ENCODE measurements at regions not wholly inside any gene's neighbourhood (a gene's known extent, or its start where the extent isn't known, plus 50 kb on each side); places are given as distances from the start of the nearest gene placed in this dataset.

DNA sequence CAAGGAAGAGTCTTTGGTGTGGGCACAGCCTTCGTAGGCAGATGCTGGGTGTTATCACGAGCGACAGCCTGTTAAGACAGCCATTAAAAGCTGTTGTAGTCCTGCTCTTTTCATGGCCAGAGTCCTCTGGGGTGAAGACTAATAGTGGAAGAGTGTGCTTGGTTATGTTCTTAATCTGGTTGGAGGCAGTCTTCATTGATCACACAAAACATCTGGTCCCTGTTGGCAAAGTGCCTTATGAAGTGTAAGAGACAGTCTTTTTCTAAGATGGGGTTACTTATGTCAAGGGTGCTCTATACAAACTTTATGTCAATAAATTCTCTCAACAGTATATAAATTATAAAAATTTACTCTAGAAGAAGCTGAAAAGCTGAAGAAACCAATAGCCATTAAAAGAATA lies 280.4 kb downstream of the CAAP1 start:
- Histone ChIP-seq H3K36me3 (ENCODE audit: control insufficient read depth in 4 of 4, insufficient read depth in 4 of 4, low read length in 3 of 4) (no peaks in the 10 kb centered on the region), H3K27me3 (replicated peaks in 2 of 5; ENCODE audit: control insufficient read depth in 4 of 5, insufficient read depth in 5 of 5, low read length in 4 of 5) (peaks cover 0 to 2% (median 0%) of the 10 kb centered on the region in 5 experiments), H3K4me3 (ENCODE audit: control insufficient read depth in 1 of 7, extremely low read depth in 1 of 7, insufficient read depth in 4 of 7, low read depth in 2 of 7, low read length in 6 of 7) (no peak overlapping the region), H3K27ac (ENCODE audit: insufficient read depth in 1 of 2, low read depth in 1 of 2, low read length in 2 of 2, poor library complexity in 1 of 2, severe bottlenecking in 2 of 2) (no peak overlapping the region), H3K4me1 (ENCODE audit: control extremely low read depth in 1 of 4, control insufficient read depth in 4 of 4, insufficient read depth in 4 of 4, low read length in 3 of 4) (no peaks in the 10 kb centered on the region), H3K9me3 (ENCODE audit: control extremely low read depth in 1 of 5, control insufficient read depth in 4 of 5, insufficient read depth in 2 of 5, low read depth in 1 of 5, low read length in 4 of 5) (no peaks in the 10 kb centered on the region)
- CTCF ChIA-PET, result no interaction called here
- POLR2A ChIA-PET, result no interaction called here
- DNase-seq, result no peak
- 79% methylated on average over 3 of the region's 3 CpGs for WGBS (ENCODE audit: insufficient coverage)

DNA sequence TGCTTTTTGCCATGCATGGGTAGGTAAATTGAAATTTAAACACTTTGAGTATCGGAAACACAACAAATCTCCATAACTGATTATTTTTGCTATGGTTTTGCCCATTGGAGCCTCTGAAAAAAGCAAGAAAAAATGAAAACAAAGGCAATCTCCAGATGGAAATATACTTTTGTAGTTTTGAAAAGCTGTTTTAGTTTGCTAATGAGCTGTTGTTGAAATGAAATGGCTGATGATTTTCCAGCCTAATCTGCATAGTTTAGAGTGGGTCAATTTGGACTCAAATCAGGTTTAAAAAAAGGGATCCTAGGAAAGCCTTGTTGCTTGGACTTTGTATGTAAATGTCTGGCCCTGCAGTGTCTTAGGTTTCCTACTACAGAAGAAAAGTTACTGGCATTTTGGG lies 285.8 kb downstream of the CAAP1 start:
- H3K4me1 ChIP-seq (ENCODE audit: control extremely low read depth in 1 of 4, control insufficient read depth in 4 of 4, insufficient read depth in 4 of 4, low read length in 3 of 4), result no peaks in the 10 kb centered on the region
- peaks cover 0 to 2% (median 0%) of the 10 kb centered on the region in 5 experiments for H3K27me3 ChIP-seq (replicated peaks in 2 of 5; ENCODE audit: control insufficient read depth in 4 of 5, insufficient read depth in 5 of 5, low read length in 4 of 5)
- no peaks in the 10 kb centered on the region for H3K36me3 ChIP-seq (ENCODE audit: control insufficient read depth in 4 of 4, insufficient read depth in 4 of 4, low read length in 3 of 4)
- no peaks in the 10 kb centered on the region for H3K9me3 ChIP-seq (ENCODE audit: control extremely low read depth in 1 of 5, control insufficient read depth in 4 of 5, insufficient read depth in 2 of 5, low read depth in 1 of 5, low read length in 4 of 5)
- no peak overlapping the region for H3K27ac ChIP-seq (ENCODE audit: insufficient read depth in 1 of 2, low read depth in 1 of 2, low read length in 2 of 2, poor library complexity in 1 of 2, severe bottlenecking in 2 of 2)
- POLR2A ChIA-PET, result no interaction called here
- no CpG with 5 or more reads among the region's 1 CpG for WGBS (ENCODE audit: insufficient coverage)
- no peak overlapping the region for H3K4me3 ChIP-seq (ENCODE audit: control insufficient read depth in 1 of 7, extremely low read depth in 1 of 7, insufficient read depth in 4 of 7, low read depth in 2 of 7, low read length in 6 of 7)
- CTCF ChIA-PET, result no interaction called here
- DNase-seq, result no peak

DNA sequence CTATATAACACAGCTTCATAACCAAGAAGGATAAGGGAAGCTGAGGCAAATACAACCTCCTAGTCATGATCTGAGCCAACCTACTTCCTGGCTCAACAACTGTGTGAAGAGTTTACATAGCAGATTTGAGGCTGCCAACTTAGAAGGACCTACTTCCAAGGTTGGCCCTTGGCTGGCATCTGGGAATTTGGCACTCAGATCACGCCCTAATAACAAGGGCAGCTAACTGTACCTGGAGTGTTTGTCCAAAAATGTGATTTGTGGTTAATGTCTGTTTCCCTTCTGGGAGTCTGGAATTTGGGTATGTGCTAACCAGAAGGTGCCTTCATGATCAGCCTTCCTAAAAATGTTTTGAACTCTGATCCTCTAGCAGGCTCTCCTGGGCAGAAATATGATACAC lies 287.2 kb downstream of the CAAP1 start:
- H3K4me3 ChIP-seq (ENCODE audit: control insufficient read depth in 1 of 7, extremely low read depth in 1 of 7, insufficient read depth in 4 of 7, low read depth in 2 of 7, low read length in 6 of 7), result no peak overlapping the region
- WGBS (ENCODE audit: insufficient coverage), result 100% methylated on average over 1 of the region's 1 CpG
- H3K27ac ChIP-seq (ENCODE audit: insufficient read depth in 1 of 2, low read depth in 1 of 2, low read length in 2 of 2, poor library complexity in 1 of 2, severe bottlenecking in 2 of 2), result no peak overlapping the region
- H3K9me3 ChIP-seq (ENCODE audit: control extremely low read depth in 1 of 5, control insufficient read depth in 4 of 5, insufficient read depth in 2 of 5, low read depth in 1 of 5, low read length in 4 of 5), result no peaks in the 10 kb centered on the region
- no peaks in the 10 kb centered on the region for H3K27me3 ChIP-seq (replicated peaks in 2 of 5; ENCODE audit: control insufficient read depth in 4 of 5, insufficient read depth in 5 of 5, low read length in 4 of 5)
- ChIA-PET POLR2A (no interaction called here), CTCF (no interaction called here)
- no peaks in the 10 kb centered on the region for H3K36me3 ChIP-seq (ENCODE audit: control insufficient read depth in 4 of 4, insufficient read depth in 4 of 4, low read length in 3 of 4)
- no peak for DNase-seq
- no peaks in the 10 kb centered on the region for H3K4me1 ChIP-seq (ENCODE audit: control extremely low read depth in 1 of 4, control insufficient read depth in 4 of 4, insufficient read depth in 4 of 4, low read length in 3 of 4)

- no peak overlapping the region for H3K4me3 ChIP-seq (ENCODE audit: control insufficient read depth in 1 of 7, extremely low read depth in 1 of 7, insufficient read depth in 4 of 7, low read depth in 2 of 7, low read length in 6 of 7)
- 100% methylated on average over 1 of the region's 4 CpGs for WGBS (ENCODE audit: insufficient coverage)
- H3K27ac ChIP-seq (ENCODE audit: insufficient read depth in 1 of 2, low read depth in 1 of 2, low read length in 2 of 2, poor library complexity in 1 of 2, severe bottlenecking in 2 of 2), result no peak overlapping the region
- no peaks in the 10 kb centered on the region for H3K4me1 ChIP-seq (ENCODE audit: control extremely low read depth in 1 of 4, control insufficient read depth in 4 of 4, insufficient read depth in 4 of 4, low read length in 3 of 4)
- no peaks in the 10 kb centered on the region for H3K9me3 ChIP-seq (ENCODE audit: control extremely low read depth in 1 of 5, control insufficient read depth in 4 of 5, insufficient read depth in 2 of 5, low read depth in 1 of 5, low read length in 4 of 5)
- POLR2A ChIA-PET, result no interaction called here
- no peaks in the 10 kb centered on the region for H3K36me3 ChIP-seq (ENCODE audit: control insufficient read depth in 4 of 4, insufficient read depth in 4 of 4, low read length in 3 of 4)
- CTCF ChIA-PET, result no interaction called here
- no peaks in the 10 kb centered on the region for H3K27me3 ChIP-seq (replicated peaks in 2 of 5; ENCODE audit: control insufficient read depth in 4 of 5, insufficient read depth in 5 of 5, low read length in 4 of 5)
- no peak for DNase-seq
These were observed 288.4 kb downstream of the CAAP1 start for GRCh38 chr9:26604076-26604662.

DNA sequence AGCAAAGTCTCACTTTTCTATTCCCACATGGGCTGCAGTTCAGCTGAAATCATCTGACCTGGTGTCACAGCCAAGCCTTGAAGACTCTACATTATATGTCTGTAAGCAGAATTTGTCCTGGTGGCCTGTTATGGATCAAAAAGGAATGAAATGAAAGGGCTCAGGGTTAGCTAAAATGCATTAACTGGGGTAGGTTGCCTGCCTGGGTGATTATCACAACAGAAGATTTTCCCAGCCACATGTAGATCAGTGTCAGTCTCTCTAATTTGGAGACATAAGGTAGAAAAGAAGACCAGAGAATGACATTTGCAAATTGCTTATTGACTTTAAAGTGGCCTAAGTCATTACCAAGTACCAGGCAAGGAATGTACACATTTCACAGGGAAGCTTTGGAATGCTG lies 289.0 kb downstream of the CAAP1 start:
- Histone ChIP-seq H3K36me3 (ENCODE audit: control insufficient read depth in 4 of 4, insufficient read depth in 4 of 4, low read length in 3 of 4) (no peaks in the 10 kb centered on the region), H3K27ac (ENCODE audit: insufficient read depth in 1 of 2, low read depth in 1 of 2, low read length in 2 of 2, poor library complexity in 1 of 2, severe bottlenecking in 2 of 2) (no peak overlapping the region), H3K27me3 (replicated peaks in 2 of 5; ENCODE audit: control insufficient read depth in 4 of 5, insufficient read depth in 5 of 5, low read length in 4 of 5) (no peaks in the 10 kb centered on the region), H3K4me1 (ENCODE audit: control extremely low read depth in 1 of 4, control insufficient read depth in 4 of 4, insufficient read depth in 4 of 4, low read length in 3 of 4) (no peaks in the 10 kb centered on the region), H3K9me3 (ENCODE audit: control extremely low read depth in 1 of 5, control insufficient read depth in 4 of 5, insufficient read depth in 2 of 5, low read depth in 1 of 5, low read length in 4 of 5) (no peaks in the 10 kb centered on the region), H3K4me3 (ENCODE audit: control insufficient read depth in 1 of 7, extremely low read depth in 1 of 7, insufficient read depth in 4 of 7, low read depth in 2 of 7, low read length in 6 of 7) (no peak overlapping the region)
- POLR2A ChIA-PET, result no interaction called here
- CTCF ChIA-PET, result no interaction called here
- DNase-seq, result no peak

DNA sequence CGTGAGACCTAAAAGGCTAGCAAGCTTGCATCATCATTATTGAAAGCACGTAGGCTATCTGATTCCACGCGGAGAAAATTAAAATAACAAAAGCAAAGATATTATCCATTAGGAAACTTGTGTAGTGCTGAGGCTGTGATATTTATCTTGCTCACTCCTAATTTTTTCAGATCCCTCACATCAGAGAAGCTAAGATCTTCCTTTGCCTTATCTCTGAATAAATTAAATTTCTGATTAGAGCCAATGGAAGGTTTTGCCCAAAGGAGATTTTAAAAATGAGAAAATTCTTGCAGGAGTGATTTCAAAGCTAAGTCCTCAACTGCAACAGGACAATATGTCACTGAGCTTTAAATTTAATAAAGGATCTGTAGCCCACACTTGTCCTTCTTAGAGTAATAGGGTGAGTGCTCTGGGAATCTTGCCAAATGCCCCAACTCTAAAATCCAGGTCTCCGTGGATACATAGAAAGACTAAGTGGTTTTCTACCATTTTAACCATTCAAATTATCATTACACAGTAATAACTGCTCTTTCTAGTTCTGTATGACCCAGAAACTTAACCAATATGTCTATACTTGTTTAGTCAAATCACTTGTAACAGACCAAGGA lies 295.0 kb downstream of the CAAP1 start:
- H3K4me1 ChIP-seq (ENCODE audit: control extremely low read depth in 1 of 4, control insufficient read depth in 4 of 4, insufficient read depth in 4 of 4, low read length in 3 of 4), result no peaks in the 10 kb centered on the region
- H3K4me3 ChIP-seq (ENCODE audit: control insufficient read depth in 1 of 7, extremely low read depth in 1 of 7, insufficient read depth in 4 of 7, low read depth in 2 of 7, low read length in 6 of 7), result no peak overlapping the region
- CTCF ChIA-PET, result no interaction called here
- WGBS (ENCODE audit: insufficient coverage), result no CpG with 5 or more reads among the region's 5 CpGs
- no peaks in the 10 kb centered on the region for H3K9me3 ChIP-seq (ENCODE audit: control extremely low read depth in 1 of 5, control insufficient read depth in 4 of 5, insufficient read depth in 2 of 5, low read depth in 1 of 5, low read length in 4 of 5)
- no peak for DNase-seq
- no peaks in the 10 kb centered on the region for H3K36me3 ChIP-seq (ENCODE audit: control insufficient read depth in 4 of 4, insufficient read depth in 4 of 4, low read length in 3 of 4)
- H3K27ac ChIP-seq (ENCODE audit: insufficient read depth in 1 of 2, low read depth in 1 of 2, low read length in 2 of 2, poor library complexity in 1 of 2, severe bottlenecking in 2 of 2), result no peak overlapping the region
- POLR2A ChIA-PET, result no interaction called here
- H3K27me3 ChIP-seq (replicated peaks in 2 of 5; ENCODE audit: control insufficient read depth in 4 of 5, insufficient read depth in 5 of 5, low read length in 4 of 5), result no peaks in the 10 kb centered on the region

DNA sequence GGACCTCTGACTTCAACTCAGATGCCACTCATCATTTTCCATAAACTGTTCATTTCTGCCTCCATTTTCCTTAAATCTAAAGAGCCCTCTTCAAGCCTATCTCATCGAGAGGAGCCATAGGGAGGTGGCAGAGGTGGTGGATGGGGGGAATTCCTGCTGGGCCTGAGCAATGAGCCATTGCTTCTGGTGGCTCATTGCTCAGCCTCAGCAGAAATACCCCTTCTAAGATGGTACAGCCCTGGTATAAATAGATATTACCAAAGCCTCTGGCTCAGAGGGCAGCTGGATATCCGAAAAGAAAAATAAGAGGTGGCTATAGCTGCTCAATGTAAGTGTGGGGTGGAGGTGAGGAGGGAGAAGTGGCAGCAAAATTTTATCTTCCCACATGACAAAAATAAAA lies 313.5 kb downstream of the CAAP1 start:
- Histone ChIP-seq H3K4me3 (ENCODE audit: control insufficient read depth in 1 of 7, extremely low read depth in 1 of 7, insufficient read depth in 4 of 7, low read depth in 2 of 7, low read length in 6 of 7) (no peak overlapping the region), H3K27ac (ENCODE audit: insufficient read depth in 1 of 2, low read depth in 1 of 2, low read length in 2 of 2, poor library complexity in 1 of 2, severe bottlenecking in 2 of 2) (no peak overlapping the region), H3K27me3 (replicated peaks in 2 of 5; ENCODE audit: control insufficient read depth in 4 of 5, insufficient read depth in 5 of 5, low read length in 4 of 5) (no peaks in the 10 kb centered on the region), H3K4me1 (ENCODE audit: control extremely low read depth in 1 of 4, control insufficient read depth in 4 of 4, insufficient read depth in 4 of 4, low read length in 3 of 4) (no peaks in the 10 kb centered on the region), H3K9me3 (ENCODE audit: control extremely low read depth in 1 of 5, control insufficient read depth in 4 of 5, insufficient read depth in 2 of 5, low read depth in 1 of 5, low read length in 4 of 5) (no peaks in the 10 kb centered on the region), H3K36me3 (ENCODE audit: control insufficient read depth in 4 of 4, insufficient read depth in 4 of 4, low read length in 3 of 4) (no peaks in the 10 kb centered on the region)
- DNase-seq, result no peak
- ChIA-PET CTCF (no interaction called here), POLR2A (no interaction called here)
- WGBS (ENCODE audit: insufficient coverage), result no CpG with 5 or more reads among the region's 2 CpGs

Data from common myeloid progenitor, CD34-positive (primary cell).